CD4-positive, alpha-beta T cell (primary cell): ENCODE measurements at regions not wholly inside any gene's neighbourhood (a gene's known extent, or its start where the extent isn't known, plus 50 kb on each side); places are given as distances from the start of the nearest gene placed in this dataset.

Experiments used
- ATAC-seq: fragments of 200-7000 bp; cut with Tn5 transposase; one replicate; pipeline ENCODE4 v1.10.0; 2022; ENCODE audit warnings: mild to moderate bottlenecking; ENCODE audit not compliant: poor library complexity
- CTCF ChIA-PET: fragments of 350-600 bp; sonication (Branson Sonifier 250); formaldehyde crosslinking; loops from one replicate; lab custom pipeline; 2021; ENCODE audit warnings: antibody characterized with exemption, inconsistent platforms; lab: Charles Lee
- POLR2A ChIA-PET: fragments of 350-600 bp; sonication (Branson Sonifier 250); formaldehyde crosslinking; loops from one replicate; lab custom pipeline; 2021; ENCODE audit warnings: antibody characterized with exemption, inconsistent platforms; lab: Charles Lee
- DNase-seq, 14 experiments: peaks; one replicate each; pipeline ENCODE4 v3.0.0-alpha.2; 2013 to 2020; ENCODE audit warnings: mixed read lengths in 2 of 14
- H3K27ac ChIP-seq, 2 donors: one replicate each; pipeline versions ENCODE4 v1.5.1 to v1.7.0; 2013; ENCODE audit warnings: low read length in 2 of 2, low read depth in 1 of 2, mild to moderate bottlenecking in 1 of 2
- H3K27me3 ChIP-seq, 2 experiments: 1 replicate in 1 of 2; 2 replicates in 1 of 2; pipeline versions ENCODE4 v1.6.1 to v1.7.0; 2013; ENCODE audit warnings: low read length in 2 of 2, control low read depth in 1 of 2, mild to moderate bottlenecking in 1 of 2, moderate library complexity in 1 of 2; ENCODE audit not compliant: insufficient read depth in 2 of 2, control insufficient read depth in 1 of 2
- H3K36me3 ChIP-seq: one replicate; pipeline ENCODE4 v1.6.1; 2013; ENCODE audit warnings: low read length, control low read depth; ENCODE audit not compliant: insufficient read depth
- H3K4me1 ChIP-seq: one replicate; pipeline ENCODE4 v1.6.1; 2013; ENCODE audit warnings: low read length, control low read depth; ENCODE audit not compliant: insufficient read depth
- H3K4me3 ChIP-seq: one replicate; pipeline ENCODE4 v1.5.1; 2013; ENCODE audit warnings: mild to moderate bottlenecking, low read length, moderate library complexity
- H3K9me3 ChIP-seq, 2 experiments: 1 replicate in 1 of 2; 2 replicates in 1 of 2; pipeline versions ENCODE4 v1.6.1 to v1.7.0; 2013; ENCODE audit warnings: low read length in 2 of 2, mild to moderate bottlenecking in 2 of 2, control low read depth in 1 of 2, moderate library complexity in 1 of 2; ENCODE audit not compliant: control insufficient read depth in 1 of 2, insufficient read depth in 1 of 2
- H3K27ac Mint-ChIP-seq: one replicate; pipeline ENCODE4 v1.8.0; 2020; ENCODE audit warnings: mixed read lengths
- H3K27me3 Mint-ChIP-seq: one replicate; pipeline ENCODE4 v1.8.0; 2021; ENCODE audit warnings: mixed read lengths
- H3K36me3 Mint-ChIP-seq: one replicate; pipeline ENCODE4 v1.8.0; 2021; ENCODE audit warnings: low read depth, mixed read lengths
- H3K4me1 Mint-ChIP-seq: one replicate; pipeline ENCODE4 v1.8.0; 2021; ENCODE audit warnings: low read depth, mixed read lengths
- H3K4me3 Mint-ChIP-seq: one replicate; pipeline ENCODE4 v1.8.0; 2020; ENCODE audit warnings: mild to moderate bottlenecking, mixed read lengths
- H3K9me3 Mint-ChIP-seq: one replicate; pipeline ENCODE4 v1.8.0; 2020; ENCODE audit warnings: mixed read lengths
- intact Hi-C, 2 experiments: fragments of 100-400 bp; cut with DNase I in 1 of 2; cut with micrococcal nuclease in 1 of 2; formaldehyde crosslinking; loops; one replicate each; pipeline versions ENCODE4 v1.15.1 to v1.9.0; 2023 to 2025; cut with DNase I, micrococcal nuclease
- TF ChIP-seq, protein P1 (sequence below): fragments of 200-600 bp; IDR thresholded peaks from one replicate; pipeline ENCODE4 v1.8.0; 2022; ENCODE audit warnings: antibody characterized with exemption, mild to moderate bottlenecking

- Mint-ChIP-seq H3K4me1 (peaks cover 6% of the 10 kb centered on the region), H3K27me3 (no peaks in the 10 kb centered on the region), H3K36me3 (peaks cover 14% of the 10 kb centered on the region), H3K27ac (no peak overlapping the region), H3K4me3 (no peak overlapping the region), H3K9me3 (no peaks in the 10 kb centered on the region)
- TF ChIP-seq, protein P1, sequence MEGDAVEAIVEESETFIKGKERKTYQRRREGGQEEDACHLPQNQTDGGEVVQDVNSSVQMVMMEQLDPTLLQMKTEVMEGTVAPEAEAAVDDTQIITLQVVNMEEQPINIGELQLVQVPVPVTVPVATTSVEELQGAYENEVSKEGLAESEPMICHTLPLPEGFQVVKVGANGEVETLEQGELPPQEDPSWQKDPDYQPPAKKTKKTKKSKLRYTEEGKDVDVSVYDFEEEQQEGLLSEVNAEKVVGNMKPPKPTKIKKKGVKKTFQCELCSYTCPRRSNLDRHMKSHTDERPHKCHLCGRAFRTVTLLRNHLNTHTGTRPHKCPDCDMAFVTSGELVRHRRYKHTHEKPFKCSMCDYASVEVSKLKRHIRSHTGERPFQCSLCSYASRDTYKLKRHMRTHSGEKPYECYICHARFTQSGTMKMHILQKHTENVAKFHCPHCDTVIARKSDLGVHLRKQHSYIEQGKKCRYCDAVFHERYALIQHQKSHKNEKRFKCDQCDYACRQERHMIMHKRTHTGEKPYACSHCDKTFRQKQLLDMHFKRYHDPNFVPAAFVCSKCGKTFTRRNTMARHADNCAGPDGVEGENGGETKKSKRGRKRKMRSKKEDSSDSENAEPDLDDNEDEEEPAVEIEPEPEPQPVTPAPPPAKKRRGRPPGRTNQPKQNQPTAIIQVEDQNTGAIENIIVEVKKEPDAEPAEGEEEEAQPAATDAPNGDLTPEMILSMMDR, result no peak
- no peaks in the 10 kb centered on the region for H3K9me3 ChIP-seq
- intact Hi-C loops, result no loop called here
- CTCF ChIA-PET, result no interaction called here
- H3K36me3 ChIP-seq, result no peaks in the 10 kb centered on the region
- ATAC-seq, result no peak
- H3K27me3 ChIP-seq, result no peaks in the 10 kb centered on the region
- H3K4me1 ChIP-seq, result no peaks in the 10 kb centered on the region
- no peak overlapping the region for H3K27ac ChIP-seq
- no peak overlapping the region for H3K4me3 ChIP-seq
- POLR2A ChIA-PET, result no interaction called here
- no peak for DNase-seq
Observed at GRCh38 chr22:49518436-49518970, 309.2 kb downstream of the BRD1 start.

- DNase-seq, result no peak
- Mint-ChIP-seq H3K27me3 (no peaks in the 10 kb centered on the region), H3K4me3 (no peak overlapping the region), H3K27ac (no peak overlapping the region), H3K9me3 (no peaks in the 10 kb centered on the region), H3K4me1 (peaks cover 8% of the 10 kb centered on the region), H3K36me3 (peaks cover 19% of the 10 kb centered on the region)
- intact Hi-C loops, result no loop called here
- Histone ChIP-seq H3K4me1 (no peaks in the 10 kb centered on the region), H3K9me3 (no peaks in the 10 kb centered on the region), H3K36me3 (no peaks in the 10 kb centered on the region), H3K27ac (no peak overlapping the region), H3K27me3 (no peaks in the 10 kb centered on the region), H3K4me3 (no peak overlapping the region)
- ChIA-PET CTCF (no interaction called here), POLR2A (no interaction called here)
- ATAC-seq, result no peak
- TF ChIP-seq, protein P1, result no peak
Observed at GRCh38 chr22:49517667-49518185, 309.9 kb downstream of the BRD1 start.

DNA sequence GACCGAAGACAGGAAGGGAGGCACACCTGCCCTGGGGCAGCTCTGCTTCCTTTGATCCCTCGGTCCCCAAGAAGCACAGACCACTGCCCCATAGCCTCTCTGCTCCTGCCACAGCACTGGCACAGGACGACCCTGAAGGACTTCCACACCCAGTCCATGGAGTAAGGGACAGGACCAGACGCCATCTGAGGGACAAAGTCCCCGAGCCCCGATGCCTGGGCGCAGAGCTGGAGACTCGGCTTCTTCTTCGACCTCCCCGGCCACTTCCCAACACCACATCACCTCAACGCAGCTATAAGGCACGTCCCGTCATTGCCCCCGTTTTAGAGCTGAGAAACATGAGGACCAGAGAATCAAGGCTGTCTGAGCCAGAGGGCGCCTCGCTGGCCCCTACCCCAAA, 310.5 kb downstream of the BRD1 start:
- ChIA-PET CTCF (no interaction called here), POLR2A (no interaction called here)
- DNase-seq (no peak), ATAC-seq (no peak)
- peaks cover 23% of the 10 kb centered on the region for H3K36me3 Mint-ChIP-seq
- TF ChIP-seq, protein P1, result no peak
- Histone ChIP-seq H3K36me3 (no peaks in the 10 kb centered on the region), H3K27me3 (no peaks in the 10 kb centered on the region), H3K9me3 (no peaks in the 10 kb centered on the region), H3K4me1 (peaks cover 2% of the 10 kb centered on the region), H3K27ac (no peak overlapping the region), H3K4me3 (no peak overlapping the region)
- H3K27ac Mint-ChIP-seq, result no peak overlapping the region
- H3K4me3 Mint-ChIP-seq, result no peak overlapping the region
- no peaks in the 10 kb centered on the region for H3K27me3 Mint-ChIP-seq
- H3K4me1 Mint-ChIP-seq, result peaks cover 10% of the 10 kb centered on the region
- peaks cover 2% of the 10 kb centered on the region for H3K9me3 Mint-ChIP-seq
- intact Hi-C loops, result no loop called here
